ENCODE measurements at regions not wholly inside any gene's neighbourhood (a gene's known extent, or its start where the extent isn't known, plus 50 kb on each side); places are given as distances from the start of the nearest gene placed in this dataset.

DNA sequence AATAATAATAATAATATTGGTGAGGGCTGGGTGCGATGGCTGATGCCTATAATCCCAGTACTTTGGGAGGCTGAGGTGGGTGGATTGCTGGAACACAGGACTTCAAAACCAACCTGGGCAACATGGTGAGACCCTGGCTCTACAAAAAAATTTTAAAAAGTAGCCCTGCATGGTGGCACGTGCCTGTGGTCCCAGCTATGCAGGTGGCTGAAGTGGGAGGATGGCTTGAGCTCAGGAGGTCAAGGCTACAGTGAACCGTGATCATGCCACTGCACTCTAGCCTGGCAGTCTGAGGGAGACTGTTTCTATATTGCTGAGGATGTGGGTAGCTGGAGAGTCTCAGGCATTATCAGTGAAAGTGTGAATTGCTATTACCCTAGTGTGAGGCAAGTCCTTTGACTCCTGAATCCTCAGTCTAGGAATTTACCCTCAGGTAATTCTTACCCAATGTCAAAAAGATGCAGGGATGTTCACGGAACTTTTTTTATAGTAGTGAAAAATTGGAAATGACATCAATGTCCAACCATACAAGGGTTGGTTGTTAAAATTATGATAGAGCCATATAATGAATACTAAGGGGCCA lies 61.8 kb upstream of the RPL11 start:
- TF ChIP-seq, protein P1, sequence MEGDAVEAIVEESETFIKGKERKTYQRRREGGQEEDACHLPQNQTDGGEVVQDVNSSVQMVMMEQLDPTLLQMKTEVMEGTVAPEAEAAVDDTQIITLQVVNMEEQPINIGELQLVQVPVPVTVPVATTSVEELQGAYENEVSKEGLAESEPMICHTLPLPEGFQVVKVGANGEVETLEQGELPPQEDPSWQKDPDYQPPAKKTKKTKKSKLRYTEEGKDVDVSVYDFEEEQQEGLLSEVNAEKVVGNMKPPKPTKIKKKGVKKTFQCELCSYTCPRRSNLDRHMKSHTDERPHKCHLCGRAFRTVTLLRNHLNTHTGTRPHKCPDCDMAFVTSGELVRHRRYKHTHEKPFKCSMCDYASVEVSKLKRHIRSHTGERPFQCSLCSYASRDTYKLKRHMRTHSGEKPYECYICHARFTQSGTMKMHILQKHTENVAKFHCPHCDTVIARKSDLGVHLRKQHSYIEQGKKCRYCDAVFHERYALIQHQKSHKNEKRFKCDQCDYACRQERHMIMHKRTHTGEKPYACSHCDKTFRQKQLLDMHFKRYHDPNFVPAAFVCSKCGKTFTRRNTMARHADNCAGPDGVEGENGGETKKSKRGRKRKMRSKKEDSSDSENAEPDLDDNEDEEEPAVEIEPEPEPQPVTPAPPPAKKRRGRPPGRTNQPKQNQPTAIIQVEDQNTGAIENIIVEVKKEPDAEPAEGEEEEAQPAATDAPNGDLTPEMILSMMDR (IDR thresholded peaks at IDR 0.05; ENCODE audit: low read length), result no peak
- TF ChIP-seq EZH2 (IDR thresholded peaks at IDR 0.05; ENCODE audit: borderline replicate concordance, low read length), result no peak

Data from OCI-LY1 (cell line).